K562 (cell line): ENCODE measurements at regions not wholly inside any gene's neighbourhood (a gene's known extent, or its start where the extent isn't known, plus 50 kb on each side); places are given as distances from the start of the nearest gene placed in this dataset.

Experiments used
- ATAC-seq: fragments of 200-7000 bp; cut with Tn5 transposase; 3 replicates; pipeline ENCODE4 v1.9.1; 2020; ENCODE audit warnings: moderate library complexity
- BruUV-seq: library from RNA; stranded (reverse); fragments of 400-500 nt; replicated peaks from 2 replicates; lab custom pipeline; 2021; lab: Mats Ljungman, UMichigan
- CTCF ChIA-PET: fragments of 300-600 bp; formaldehyde crosslinking; extraction: SDS; loops from one replicate; lab custom pipeline; 2021; ENCODE audit warnings: low intra/inter-chr PET ratio; lab: Yijun Ruan, JAX
- POLR2A ChIA-PET: fragments of 300-600, 350-650 bp; sonication (Branson Sonifier 250); formaldehyde crosslinking; extraction: SDS; loops from one replicate; lab custom pipeline; 2021; ENCODE audit warnings: antibody characterized with exemption, inconsistent platforms; lab: Yijun Ruan, JAX
- DNase-seq, 4 experiments: peaks; one replicate each; pipeline versions ENCODE4 v3.0.0 to v3.0.0-alpha.2; 2011 to 2018; ENCODE audit warnings: low spot score in 3 of 4, mixed read lengths in 3 of 4; ENCODE audit errors: extremely low read depth in 1 of 4
- FAIRE-seq: peaks from 2 replicates; lab custom pipeline; 2011; peaks lifted over from hg19 to GRCh38; lab: Jason Lieb, UNC
- H2AFZ ChIP-seq: 2 replicates; pipeline ENCODE4 v1.6.0; 2011; ENCODE audit warnings: low read depth, low read length, control low read depth, inconsistent platforms
- H3K27ac ChIP-seq: fragments of 200-600 bp; 3 replicates; pipeline ENCODE4 v1.8.0; 2011; ENCODE audit warnings: low read depth, mild to moderate bottlenecking, control low read depth, inconsistent platforms, low read length, moderate library complexity, mixed read lengths; ENCODE audit errors: extremely low read depth
- H3K27me3 ChIP-seq, 2 experiments: fragments of 300-600 bp in 1 of 2; 2 replicates in 1 of 2; 3 replicates in 1 of 2; pipeline versions ENCODE4 v1.6.0 to v1.8.0; 2011; ENCODE audit warnings: inconsistent platforms in 2 of 2, low read length in 2 of 2, mild to moderate bottlenecking in 1 of 2, mixed read lengths in 1 of 2, moderate library complexity in 1 of 2; ENCODE audit not compliant: control insufficient read depth in 2 of 2, insufficient read depth in 2 of 2
- H3K36me3 ChIP-seq: fragments of 300-600 bp; 3 replicates; pipeline ENCODE4 v1.8.0; 2011; ENCODE audit warnings: mild to moderate bottlenecking, low read length, inconsistent platforms; ENCODE audit not compliant: control insufficient read depth, insufficient read depth
- H3K4me1 ChIP-seq, 2 experiments: fragments of 200-600 bp in 1 of 2; replicated peaks in 1 of 2; 2 replicates in 1 of 2; 3 replicates in 1 of 2; pipeline versions ENCODE4 v1.5.1 to v1.8.0; 2011; ENCODE audit warnings: inconsistent platforms in 2 of 2, low read length in 2 of 2, mild to moderate bottlenecking in 1 of 2, mixed read lengths in 1 of 2, moderate library complexity in 1 of 2; ENCODE audit not compliant: control insufficient read depth in 2 of 2, insufficient read depth in 2 of 2
- H3K4me2 ChIP-seq: 2 replicates; pipeline ENCODE4 v1.6.1; 2011; ENCODE audit warnings: low read length, control low read depth, inconsistent platforms, mixed read lengths; ENCODE audit not compliant: insufficient read depth
- H3K4me3 ChIP-seq: fragments of 200-600 bp; sonication (generic), shearing (Covaris generic); 2 replicates; pipeline ENCODE4 v1.5.1; 2016; ENCODE audit warnings: control low read depth, inconsistent platforms
- H3K79me2 ChIP-seq: fragments of 200-600 bp; 3 replicates; pipeline ENCODE4 v1.8.0; 2011; ENCODE audit warnings: low read length, inconsistent platforms; ENCODE audit not compliant: control insufficient read depth, insufficient read depth
- H3K9ac ChIP-seq, 2 experiments: 2 replicates each; pipeline versions ENCODE4 v1.6.0 to v1.6.1; 2011; ENCODE audit warnings: low read depth in 2 of 2, low read length in 2 of 2, control low read depth in 1 of 2, inconsistent platforms in 1 of 2, mild to moderate bottlenecking in 1 of 2, mixed read lengths in 1 of 2; ENCODE audit not compliant: insufficient read depth in 1 of 2
- H3K9me1 ChIP-seq: one replicate; pipeline ENCODE4 v1.6.0; 2011; ENCODE audit warnings: inconsistent platforms, mild to moderate bottlenecking, low read length, moderate library complexity; ENCODE audit not compliant: control insufficient read depth, insufficient read depth
- H3K9me3 ChIP-seq: replicated peaks from 2 replicates; pipeline ENCODE4 v1.5.1; 2011; ENCODE audit warnings: low read depth, low read length, inconsistent platforms; ENCODE audit not compliant: control insufficient read depth, insufficient read depth
- H4K20me1 ChIP-seq: replicated peaks from 2 replicates; pipeline ENCODE4 v1.6.1; 2011; ENCODE audit warnings: low read length, inconsistent platforms, mixed read lengths; ENCODE audit not compliant: control insufficient read depth, insufficient read depth
- COPS2 ChIP-seq: fragments of 450-650 bp; conservative IDR thresholded peaks from 2 replicates; pipeline ENCODE4 v1.6.1; 2016; ENCODE audit warnings: mild to moderate bottlenecking, moderate library complexity
- JUN ChIP-seq, 2 experiments: sonication (generic) in 1 of 2; formaldehyde crosslinking in 1 of 2; IDR thresholded peaks; 2 replicates each; pipeline versions ENCODE4 v1.6.1 to v1.8.0; 2012 to 2022; ENCODE audit warnings: borderline replicate concordance in 2 of 2, mild to moderate bottlenecking in 2 of 2, improper control_type of control experiment in 1 of 2, low read depth in 1 of 2, low read length in 1 of 2, missing genetic modification reagents in 1 of 2
- JUND ChIP-seq, 2 experiments: IDR thresholded peaks; 2 replicates in 1 of 2; 3 replicates in 1 of 2; pipeline ENCODE4 v1.6.1; 2011; ENCODE audit warnings: borderline replicate concordance in 2 of 2, low read depth in 2 of 2, low read length in 2 of 2, improper control_type of control experiment in 1 of 2, missing biosample characterization in 1 of 2, missing genetic modification characterization in 1 of 2, missing genetic modification reagents in 1 of 2
- LARP7 ChIP-seq: fragments of 450-650 bp; IDR thresholded peaks from 2 replicates; pipeline ENCODE4 v1.6.1; 2016
- NFE2L1 ChIP-seq: fragments of 450-650 bp; IDR thresholded peaks from 2 replicates; pipeline ENCODE4 v1.6.1; 2016; ENCODE audit warnings: missing genetic modification characterization, low read depth, mild to moderate bottlenecking, missing compliant biosample characterization, moderate library complexity, borderline replicate concordance
- SMAD3 ChIP-seq: fragments of 450-650 bp; formaldehyde crosslinking; conservative IDR thresholded peaks from 2 replicates; pipeline ENCODE4 v1.4.0; 2020; ENCODE audit warnings: mild to moderate bottlenecking
- SP1 ChIP-seq: sonication (generic); formaldehyde crosslinking; IDR thresholded peaks from 2 replicates; pipeline ENCODE4 v1.8.1; 2022; ENCODE audit warnings: mild to moderate bottlenecking, missing genetic modification reagents
- WHSC1 ChIP-seq: IDR thresholded peaks from one replicate; pipeline ENCODE4 v1.6.1; 2012; ENCODE audit warnings: low read length, control low read depth, inconsistent platforms
- ZNF253 ChIP-seq: fragments of 250-450 bp; sonication (Bioruptor Pico); conservative IDR thresholded peaks from 2 replicates; pipeline ENCODE4 v1.6.1; 2021; ENCODE audit warnings: mild to moderate bottlenecking
- ZNF311 ChIP-seq: fragments of 250-450 bp; sonication (Bioruptor Pico); IDR thresholded peaks from 2 replicates; pipeline ENCODE4 v1.4.0; 2020; ENCODE audit warnings: mild to moderate bottlenecking, moderate library complexity
- ZNF707 ChIP-seq: fragments of 250-450 bp; sonication (Bioruptor Pico); conservative IDR thresholded peaks from 2 replicates; pipeline ENCODE4 v1.8.0; 2022; ENCODE audit warnings: inconsistent platforms, mild to moderate bottlenecking, moderate library complexity
- WGBS: fragments of 100-300 bp; shearing (Covaris generic); methylation state at CpG from one replicate; pipeline ENCODE4 v1.1.6; 2016; ENCODE audit warnings: low coverage, mixed read lengths; ENCODE audit not compliant: insufficient coverage; ENCODE audit errors: missing lambda C conversion rate; 5-methylcytosine and 5-hydroxymethylcytosine counted together
- in situ Hi-C: fragments of 300-500 bp; cut with MboI; formaldehyde crosslinking; loops from 4 replicates; pipeline ENCODE4 v1.15.0; 2018; ENCODE audit warnings: inconsistent platforms, mixed read lengths
- intact Hi-C: fragments of 100-400 bp; cut with micrococcal nuclease; formaldehyde crosslinking; loops from 2 replicates; pipeline ENCODE4 v1.14.2; 2022
- TF ChIP-seq, protein P1 (sequence below): conservative IDR thresholded peaks from 2 replicates; pipeline ENCODE4 v1.6.1; 2011; ENCODE audit warnings: low read depth, mild to moderate bottlenecking, low read length; ENCODE audit not compliant: control insufficient read depth
- TF ChIP-seq, protein P2 (sequence below): fragments of 200-800 bp; sonication (Bioruptor generic); IDR thresholded peaks from 2 replicates; pipeline ENCODE4 v1.6.1; 2017; ENCODE audit warnings: missing genetic modification characterization, missing compliant biosample characterization
- TF ChIP-seq, protein P3 (sequence below): sonication (generic); formaldehyde crosslinking; IDR thresholded peaks from 2 replicates; pipeline ENCODE4 v1.8.0; 2022; ENCODE audit warnings: mild to moderate bottlenecking, missing genetic modification reagents

DNA sequence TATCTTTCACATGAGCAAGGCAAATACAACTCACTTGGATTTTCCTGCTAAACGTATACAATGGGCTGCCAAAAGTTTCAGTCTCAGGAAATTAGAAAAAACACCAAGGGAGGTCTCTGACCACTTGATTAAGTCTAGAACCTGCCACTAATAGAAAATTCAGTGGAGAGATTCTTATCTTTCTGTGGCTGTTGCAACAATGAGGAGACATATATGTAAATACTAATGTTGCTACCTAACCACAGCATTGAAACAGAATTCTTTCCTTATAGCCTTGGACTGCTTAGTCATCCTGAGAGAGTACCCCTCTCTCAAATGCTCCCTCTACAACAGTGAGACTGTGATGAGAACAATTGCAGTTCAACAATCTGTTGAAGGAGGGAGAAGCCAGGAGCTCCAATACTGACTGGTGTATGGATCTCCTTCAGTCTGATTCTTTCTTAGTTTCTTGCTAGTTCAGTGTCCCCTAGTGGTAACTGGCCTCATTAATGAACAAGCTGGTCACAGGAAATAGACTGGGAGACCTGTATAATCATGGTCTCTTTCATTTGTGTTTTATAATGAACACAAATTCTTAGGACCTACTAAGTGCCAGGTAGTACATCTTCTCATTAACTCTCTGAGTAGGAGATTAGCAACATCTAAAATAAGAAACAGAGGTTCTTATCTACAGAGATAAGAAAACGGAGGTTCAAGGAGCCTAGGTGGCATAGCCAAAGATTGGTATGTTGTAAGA, 164.5 kb downstream of the SLC38A4 start (continued):
- TF ChIP-seq SMAD3 (no peak), LARP7 (no peak), ZNF253 (CRISPR knock-in tag) (no peak), ZNF707 (CRISPR knock-in tag) (no peak), JUN (IDR thresholded peaks at IDR 0.05; ENCODE audit: borderline replicate concordance, low read depth, low read length) (no peak), JUN (CRISPR knock-in tag; IDR thresholded peaks at IDR 0.05; ENCODE audit: borderline replicate concordance) (peak; percentile 66; the same call in 1 of the 2 replicates), JUND (IDR thresholded peaks at IDR 0.05; ENCODE audit: borderline replicate concordance, low read depth, low read length) (no peak), JUND (tag; IDR thresholded peaks at IDR 0.05; ENCODE audit: borderline replicate concordance, low read depth, low read length) (peak; percentile 53; the same call in 2 of the 3 replicates), COPS2 (no peak)
- TF ChIP-seq, protein P1, sequence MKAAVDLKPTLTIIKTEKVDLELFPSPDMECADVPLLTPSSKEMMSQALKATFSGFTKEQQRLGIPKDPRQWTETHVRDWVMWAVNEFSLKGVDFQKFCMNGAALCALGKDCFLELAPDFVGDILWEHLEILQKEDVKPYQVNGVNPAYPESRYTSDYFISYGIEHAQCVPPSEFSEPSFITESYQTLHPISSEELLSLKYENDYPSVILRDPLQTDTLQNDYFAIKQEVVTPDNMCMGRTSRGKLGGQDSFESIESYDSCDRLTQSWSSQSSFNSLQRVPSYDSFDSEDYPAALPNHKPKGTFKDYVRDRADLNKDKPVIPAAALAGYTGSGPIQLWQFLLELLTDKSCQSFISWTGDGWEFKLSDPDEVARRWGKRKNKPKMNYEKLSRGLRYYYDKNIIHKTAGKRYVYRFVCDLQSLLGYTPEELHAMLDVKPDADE = no peak

DNA sequence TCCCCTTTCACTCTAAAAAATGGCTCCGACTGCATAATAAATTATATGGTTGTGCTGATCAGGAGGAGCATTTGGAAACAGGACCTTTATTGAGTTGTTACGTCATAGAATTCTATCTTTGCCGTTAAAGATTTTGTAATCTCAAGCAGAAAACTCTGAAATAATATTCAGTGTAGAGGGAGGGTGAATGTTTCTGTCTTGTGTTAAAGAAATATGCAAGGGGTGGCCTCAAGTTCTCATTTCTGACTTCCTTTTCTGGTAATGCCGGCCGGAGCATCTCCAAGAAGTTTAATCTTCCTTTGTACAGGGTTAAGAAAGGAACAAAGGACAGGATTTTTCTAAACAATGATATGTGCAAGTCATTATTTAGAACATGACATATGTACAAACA, 165.1 kb downstream of the SLC38A4 start:
- H3K27ac ChIP-seq = no peak overlapping the region
- no peaks in the 10 kb centered on the region for H3K36me3 ChIP-seq
- DNase-seq (no peak), FAIRE-seq (no peak), ATAC-seq (no peak)
- in situ Hi-C loops = loop anchor here (10.0 kb wide), 1 partner anchor 306 kb away; no protein-coding TSS in a partner anchor
- H3K9me3 ChIP-seq = no peaks in the 10 kb centered on the region
- H3K27me3 ChIP-seq = no peaks in the 10 kb centered on the region
- CTCF ChIA-PET = interaction anchor here (0.5 kb wide), 1 partner anchor 295 kb away, joined by 3 read pairs; no protein-coding TSS in a partner anchor
- no peak overlapping the region; the same call in 1 of the 2 replicates for H2AFZ ChIP-seq
- H4K20me1 ChIP-seq = no peaks in the 10 kb centered on the region
- POLR2A ChIA-PET = interaction anchor here (0.9 to 1.5 kb wide), 3 partner anchors 8 to 303 kb away, joined by 3 to 5 read pairs (median 3); no protein-coding TSS in a partner anchor
- TF ChIP-seq SP1 (CRISPR knock-in tag) (no peak), ZNF311 (CRISPR knock-in tag) (0 out of 2 replicates have a peak, but pooled peaks have one; percentile 8), WHSC1 (no peak), NFE2L1 (tag) (no peak)
- TF ChIP-seq, protein P2, sequence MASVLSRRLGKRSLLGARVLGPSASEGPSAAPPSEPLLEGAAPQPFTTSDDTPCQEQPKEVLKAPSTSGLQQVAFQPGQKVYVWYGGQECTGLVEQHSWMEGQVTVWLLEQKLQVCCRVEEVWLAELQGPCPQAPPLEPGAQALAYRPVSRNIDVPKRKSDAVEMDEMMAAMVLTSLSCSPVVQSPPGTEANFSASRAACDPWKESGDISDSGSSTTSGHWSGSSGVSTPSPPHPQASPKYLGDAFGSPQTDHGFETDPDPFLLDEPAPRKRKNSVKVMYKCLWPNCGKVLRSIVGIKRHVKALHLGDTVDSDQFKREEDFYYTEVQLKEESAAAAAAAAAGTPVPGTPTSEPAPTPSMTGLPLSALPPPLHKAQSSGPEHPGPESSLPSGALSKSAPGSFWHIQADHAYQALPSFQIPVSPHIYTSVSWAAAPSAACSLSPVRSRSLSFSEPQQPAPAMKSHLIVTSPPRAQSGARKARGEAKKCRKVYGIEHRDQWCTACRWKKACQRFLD = peak; percentile 55; the same call in 1 of the 2 replicates
- TF ChIP-seq, protein P3, sequence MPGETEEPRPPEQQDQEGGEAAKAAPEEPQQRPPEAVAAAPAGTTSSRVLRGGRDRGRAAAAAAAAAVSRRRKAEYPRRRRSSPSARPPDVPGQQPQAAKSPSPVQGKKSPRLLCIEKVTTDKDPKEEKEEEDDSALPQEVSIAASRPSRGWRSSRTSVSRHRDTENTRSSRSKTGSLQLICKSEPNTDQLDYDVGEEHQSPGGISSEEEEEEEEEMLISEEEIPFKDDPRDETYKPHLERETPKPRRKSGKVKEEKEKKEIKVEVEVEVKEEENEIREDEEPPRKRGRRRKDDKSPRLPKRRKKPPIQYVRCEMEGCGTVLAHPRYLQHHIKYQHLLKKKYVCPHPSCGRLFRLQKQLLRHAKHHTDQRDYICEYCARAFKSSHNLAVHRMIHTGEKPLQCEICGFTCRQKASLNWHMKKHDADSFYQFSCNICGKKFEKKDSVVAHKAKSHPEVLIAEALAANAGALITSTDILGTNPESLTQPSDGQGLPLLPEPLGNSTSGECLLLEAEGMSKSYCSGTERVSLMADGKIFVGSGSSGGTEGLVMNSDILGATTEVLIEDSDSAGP (CRISPR knock-in tag) = no peak
- no peaks in the 10 kb centered on the region for H3K9me1 ChIP-seq
- H3K4me3 ChIP-seq = no peak overlapping the region
- H3K9ac ChIP-seq = no peak overlapping the region
- no TSS peak for BruUV-seq
- H3K4me2 ChIP-seq = no peak overlapping the region
- intact Hi-C loops = loop anchor here (1.0 to 10.0 kb wide), 5 partner anchors 136 to 507 kb away; no protein-coding TSS in a partner anchor
- no peaks in the 10 kb centered on the region for H3K79me2 ChIP-seq
- H3K4me1 ChIP-seq = peaks cover 0 to 18% of the 10 kb centered on the region in 2 experiments; a peak in 3 of 5 replicates
- WGBS = 61% methylated on average over 5 of the region's 5 CpGs
